ENCODE measurements at regions not wholly inside any gene's neighbourhood (a gene's known extent, or its start where the extent isn't known, plus 50 kb on each side); places are given as distances from the start of the nearest gene placed in this dataset.
A peak's percentile ranks its signal among the peaks of the same experiment; 100 is the strongest.

- no peak for TF ChIP-seq ZNF449 (tag by site-specific recombination; IDR thresholded peaks at IDR 0.05)
- TF ChIP-seq ZNF175 (tag by site-specific recombination; IDR thresholded peaks at IDR 0.05): no peak
- TF ChIP-seq ZNF530 (tag by site-specific recombination; IDR thresholded peaks at IDR 0.05; ENCODE audit: low read depth): no peak
- no peak for TF ChIP-seq ZNF184 (tag by site-specific recombination; IDR thresholded peaks at IDR 0.05)
- TF ChIP-seq ZNF112 (tag by site-specific recombination; IDR thresholded peaks at IDR 0.05): no peak
- TF ChIP-seq ZNF830 (tag by site-specific recombination; IDR thresholded peaks at IDR 0.05; ENCODE audit: low read depth): no peak
- no peak for TF ChIP-seq ZNF501 (tag by site-specific recombination; IDR thresholded peaks at IDR 0.05)
- no peak for TF ChIP-seq ZNF776 (tag by site-specific recombination; IDR thresholded peaks at IDR 0.05; ENCODE audit: borderline replicate concordance)
These were observed 142.9 kb downstream of the OSTF1 start (continued) for GRCh38 chr9:75231167-75231566.

GRCh38 chr9:75233011-75233410 lies 144.7 kb downstream of the OSTF1 start:
- no peak overlapping the region for H3K4me3 ChIP-seq (ENCODE audit: low read depth, low read length)
- no peak for TF ChIP-seq GLI4 (tag by site-specific recombination; IDR thresholded peaks at IDR 0.05)
- H3K27ac ChIP-seq (ENCODE audit: extremely low read depth, low read depth, low read length): no peak overlapping the region
- CTCF ChIA-PET: interaction anchor here (0.7 kb wide), 1 partner anchor 10 kb away, joined by 3 read pairs; no protein-coding TSS in a partner anchor
- no peaks in the 10 kb centered on the region for H3K4me1 ChIP-seq (ENCODE audit: control insufficient read depth, insufficient read depth, low read length)
- POLR2A ChIA-PET: no interaction called here
- no peaks in the 10 kb centered on the region for H3K9me3 ChIP-seq (ENCODE audit: control insufficient read depth, insufficient read depth, low read depth, low read length)
- H3K36me3 ChIP-seq (ENCODE audit: control insufficient read depth in 2 of 2, insufficient read depth in 1 of 2, low read length in 2 of 2): no peaks in the 10 kb centered on the region

- POLR2A ChIA-PET: no interaction called here
- H3K27ac ChIP-seq (ENCODE audit: extremely low read depth, low read depth, low read length): no peak overlapping the region
- CTCF ChIA-PET: interaction anchor here (0.6 to 1.3 kb wide), 4 partner anchors 13 to 1495 kb away, joined by 3 to 5 read pairs (median 4); no protein-coding TSS in a partner anchor
- no peak for TF ChIP-seq ZNF580 (tag by site-specific recombination; IDR thresholded peaks at IDR 0.05)
- TF ChIP-seq ZNF549 (tag by site-specific recombination; IDR thresholded peaks at IDR 0.05): 0 out of 2 replicates have a peak, but pooled peaks have one; percentile 21
- no peak for TF ChIP-seq ZNF621 (tag by site-specific recombination; IDR thresholded peaks at IDR 0.05)
- no peak for TF ChIP-seq PRDM4 (tag by site-specific recombination; IDR thresholded peaks at IDR 0.05)
- no peak for TF ChIP-seq ZSCAN4 (tag by site-specific recombination; IDR thresholded peaks at IDR 0.05)
- TF ChIP-seq HOXC10 (CRISPR knock-in tag; IDR thresholded peaks at IDR 0.05): no peak
- no peak for TF ChIP-seq ZNF169 (tag by site-specific recombination; IDR thresholded peaks at IDR 0.05)
- no peak for TF ChIP-seq ATF2 (tag by site-specific recombination; IDR thresholded peaks at IDR 0.05; ENCODE audit: low read depth)
- peak; percentile 70; the same call in 1 of the 2 replicates for TF ChIP-seq ZNF626 (tag by site-specific recombination; IDR thresholded peaks at IDR 0.05)
- no peak for TF ChIP-seq SCRT2 (tag by site-specific recombination; IDR thresholded peaks at IDR 0.05)
- TF ChIP-seq PBX3 (CRISPR knock-in tag; IDR thresholded peaks at IDR 0.05): no peak
- TF ChIP-seq TRIM28 (IDR thresholded peaks at IDR 0.05; ENCODE audit: borderline replicate concordance, low read length): peak; percentile 66; the same call in 1 of the 2 replicates
- TF ChIP-seq SETDB1 (IDR thresholded peaks at IDR 0.05; ENCODE audit: insufficient read length, low read length): peak; percentile 80
- TF ChIP-seq ZNF324 (tag by site-specific recombination; IDR thresholded peaks at IDR 0.05): no peak
- no peak for TF ChIP-seq ZNF341 (tag by site-specific recombination; IDR thresholded peaks at IDR 0.05; ENCODE audit: low read depth)
- TF ChIP-seq ZNF561 (tag by site-specific recombination; IDR thresholded peaks at IDR 0.05; ENCODE audit: borderline replicate concordance): no peak
- no peak for TF ChIP-seq ZNF654 (tag by site-specific recombination; IDR thresholded peaks at IDR 0.05; ENCODE audit: low read depth)
- no peak for TF ChIP-seq ZNF843 (tag by site-specific recombination; IDR thresholded peaks at IDR 0.05)
- no peak for TF ChIP-seq ZNF747 (tag by site-specific recombination; IDR thresholded peaks at IDR 0.05)
These were observed 147.3 kb downstream of the OSTF1 start for GRCh38 chr9:75235632-75236031.

More at GRCh38 chr9:75235632-75236031, 147.3 kb downstream of the OSTF1 start:
- no peak overlapping the region for H3K4me3 ChIP-seq (ENCODE audit: low read depth, low read length)
- no peaks in the 10 kb centered on the region for H3K4me1 ChIP-seq (ENCODE audit: control insufficient read depth, insufficient read depth, low read length)
- H3K9me3 ChIP-seq (ENCODE audit: control insufficient read depth, insufficient read depth, low read depth, low read length): no peaks in the 10 kb centered on the region
- no peaks in the 10 kb centered on the region for H3K36me3 ChIP-seq (ENCODE audit: control insufficient read depth in 2 of 2, insufficient read depth in 1 of 2, low read length in 2 of 2)

All from HEK293 (cell line).